ENCODE measurements at regions not wholly inside any gene's neighbourhood (a gene's known extent, or its start where the extent isn't known, plus 50 kb on each side); places are given as distances from the start of the nearest gene placed in this dataset.
A peak's percentile ranks its signal among the peaks of the same experiment; 100 is the strongest.

GRCh38 chr12:95393191-95393790, 80.7 kb upstream of the METAP2 start:
- no peak for DNase-seq (ENCODE audit: low read depth in 2 of 2)
- no peak overlapping the region for H3K4me3 ChIP-seq (replicated peaks in 1 of 2; ENCODE audit: low read depth in 2 of 2, low read length in 2 of 2)
- TF ChIP-seq CTCF (IDR thresholded peaks at IDR 0.05; ENCODE audit: low read depth, low read length), result no peak

GRCh38 chr12:95395696-95396095, 78.3 kb upstream of the METAP2 start:
- DNase-seq (ENCODE audit: low read depth in 2 of 2), result peak in 1 of 2 donors; percentile 29
- no peak for TF ChIP-seq CTCF (IDR thresholded peaks at IDR 0.05; ENCODE audit: low read depth, low read length)
- H3K4me3 ChIP-seq (replicated peaks in 1 of 2; ENCODE audit: low read depth in 2 of 2, low read length in 2 of 2), result no peak overlapping the region

GRCh38 chr12:95396849-95397468, 77.0 kb upstream of the METAP2 start:
- DNase-seq (ENCODE audit: low read depth in 2 of 2), result peak; percentile 26 to 79

GRCh38 chr12:95397571-95397970, 76.4 kb upstream of the METAP2 start:
- no peak for TF ChIP-seq CTCF (IDR thresholded peaks at IDR 0.05; ENCODE audit: low read depth, low read length)
- no peak for DNase-seq (ENCODE audit: low read depth in 2 of 2)
- no peak overlapping the region for H3K4me3 ChIP-seq (replicated peaks in 1 of 2; ENCODE audit: low read depth in 2 of 2, low read length in 2 of 2)

More at GRCh38 chr12:95396849-95397468, 77.0 kb upstream of the METAP2 start:
- no peak for TF ChIP-seq CTCF (IDR thresholded peaks at IDR 0.05; ENCODE audit: low read depth, low read length)
- H3K4me3 ChIP-seq (replicated peaks in 1 of 2; ENCODE audit: low read depth in 2 of 2, low read length in 2 of 2), result no peak overlapping the region

GRCh38 chr12:95402096-95402495, 71.9 kb upstream of the METAP2 start:
- TF ChIP-seq CTCF (IDR thresholded peaks at IDR 0.05; ENCODE audit: low read depth, low read length), result no peak
- DNase-seq (ENCODE audit: low read depth in 2 of 2), result no peak
- H3K4me3 ChIP-seq (replicated peaks in 1 of 2; ENCODE audit: low read depth in 2 of 2, low read length in 2 of 2), result no peak overlapping the region

- TF ChIP-seq CTCF (IDR thresholded peaks at IDR 0.05; ENCODE audit: low read depth, low read length), result no peak
- no peak for DNase-seq (ENCODE audit: low read depth in 2 of 2)
- H3K4me3 ChIP-seq (replicated peaks in 1 of 2; ENCODE audit: low read depth in 2 of 2, low read length in 2 of 2), result no peak overlapping the region
Measured at GRCh38 chr12:95408201-95408600, 65.8 kb upstream of the METAP2 start.

All from cardiac fibroblast (primary cell).